Colon (tissue), 2 donors: ENCODE measurements at regions not wholly inside any gene's neighbourhood (a gene's known extent, or its start where the extent isn't known, plus 50 kb on each side); places are given as distances from the start of the nearest gene placed in this dataset.
"Not testable (repeated sequence)": the region's sequence is repeated elsewhere in the genome, so short reads cannot be mapped to it uniquely, and the experiment has no call there.

Experiments used
- FAIRE-seq: peaks from 2 replicates; lab custom pipeline; 2012; peaks lifted over from hg19 to GRCh38; lab: Jason Lieb, UNC
- donor health status: control.
- donor health status: control.

DNA sequence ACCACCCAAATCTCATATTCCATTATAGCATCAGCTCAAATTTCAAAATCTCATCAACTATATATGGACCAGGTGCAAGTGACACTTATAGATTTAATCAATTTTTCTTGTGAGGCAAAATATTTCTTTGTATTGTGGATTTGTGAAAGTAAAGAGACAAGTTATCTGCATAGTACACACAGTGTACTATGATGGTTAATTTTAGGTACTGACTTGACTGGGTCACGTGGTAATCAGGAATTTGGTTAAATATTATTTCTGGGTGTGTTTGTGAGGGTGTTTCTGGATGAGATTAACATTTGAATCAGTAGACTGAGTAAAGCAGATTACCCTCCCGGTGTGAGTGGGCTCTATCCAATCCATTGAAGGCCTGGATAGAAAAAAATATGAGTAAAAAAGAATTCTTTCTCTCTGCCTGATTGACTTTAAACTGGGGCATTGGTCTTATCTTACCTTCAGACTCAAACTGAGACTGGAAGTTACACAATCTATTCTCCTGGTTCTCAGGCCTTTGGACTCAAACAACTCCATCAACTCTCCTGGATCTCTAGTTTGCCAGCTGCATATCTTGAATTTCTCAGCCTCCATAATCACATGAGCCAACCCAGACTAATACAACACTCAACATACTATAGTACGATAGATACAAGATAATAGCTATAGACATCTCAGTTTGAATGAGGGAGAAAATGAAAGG lies 799.9 kb downstream of the NAP1L3 start:
- not testable (repeated sequence) for FAIRE-seq

GRCh38 chrX:92849998-92850397 lies 823.4 kb downstream of the NAP1L3 start:
- FAIRE-seq, result not testable (repeated sequence)

- not testable (repeated sequence) for FAIRE-seq
Measured at GRCh38 chrX:92843920-92844319, 829.5 kb downstream of the NAP1L3 start.

DNA sequence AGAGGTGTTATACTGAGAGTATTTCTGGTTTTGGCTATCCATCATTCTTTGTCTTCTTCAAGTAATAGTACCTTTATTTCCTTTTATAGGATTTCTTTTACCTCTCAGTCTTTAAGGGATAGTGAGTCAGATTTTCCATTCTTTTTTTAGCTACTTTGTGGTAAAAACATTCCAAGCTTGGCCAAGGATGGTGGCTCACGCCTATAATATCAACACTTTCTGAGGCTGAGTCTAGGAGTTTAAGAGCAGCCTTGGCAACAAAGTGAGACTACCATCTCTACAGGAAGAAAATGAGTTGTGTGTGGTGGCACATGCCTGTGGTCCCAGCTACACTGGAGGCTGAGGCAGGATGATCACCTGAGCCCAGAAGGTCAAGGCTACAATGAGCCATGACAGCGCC lies 840.6 kb downstream of the NAP1L3 start:
- peak; percentile 73 for FAIRE-seq

- not testable (repeated sequence) for FAIRE-seq
Measured at GRCh38 chrX:92830083-92830482, 843.3 kb downstream of the NAP1L3 start.

GRCh38 chrX:92821580-92822152 lies 851.7 kb downstream of the NAP1L3 start:
- FAIRE-seq, result not testable (repeated sequence)

DNA sequence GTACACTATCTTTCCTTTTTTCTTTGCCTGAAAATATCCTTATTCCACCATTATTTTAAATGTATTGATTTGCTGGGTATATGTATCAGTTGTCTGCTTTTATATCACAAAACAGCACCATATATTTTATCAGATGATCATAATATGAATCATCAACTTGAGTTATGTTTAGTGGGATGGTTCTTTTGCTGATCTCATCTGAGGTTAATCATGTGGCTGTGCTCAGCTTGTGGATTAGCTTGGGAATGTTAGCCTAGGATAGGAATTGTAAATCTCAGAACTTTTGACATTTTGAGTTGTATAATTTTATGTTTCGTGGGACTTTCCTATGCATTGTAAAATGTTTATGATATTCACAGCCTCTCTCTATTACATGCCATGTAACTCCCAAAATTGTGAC lies 881.3 kb downstream of the NAP1L3 start:
- FAIRE-seq, result peak; percentile 89

DNA sequence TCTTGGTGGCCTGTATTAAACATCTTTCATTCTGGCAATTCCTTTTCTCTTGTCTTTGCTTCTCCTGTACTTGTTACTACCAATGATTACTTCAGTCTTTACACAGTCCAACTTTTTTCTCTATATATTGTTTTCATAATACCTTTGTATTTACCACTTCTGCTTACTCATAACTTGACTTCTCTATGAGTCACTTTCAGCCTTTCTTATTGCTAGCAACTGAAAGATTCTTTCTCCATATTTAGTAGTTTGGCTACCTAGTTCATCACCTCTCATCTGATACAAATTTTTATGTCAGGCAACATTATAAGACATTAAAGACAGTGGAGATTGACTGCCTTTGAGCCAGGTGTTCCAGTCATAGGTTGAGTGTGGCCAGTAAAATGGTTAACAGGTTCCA lies 893.3 kb downstream of the NAP1L3 start:
- not testable (repeated sequence) for FAIRE-seq

DNA sequence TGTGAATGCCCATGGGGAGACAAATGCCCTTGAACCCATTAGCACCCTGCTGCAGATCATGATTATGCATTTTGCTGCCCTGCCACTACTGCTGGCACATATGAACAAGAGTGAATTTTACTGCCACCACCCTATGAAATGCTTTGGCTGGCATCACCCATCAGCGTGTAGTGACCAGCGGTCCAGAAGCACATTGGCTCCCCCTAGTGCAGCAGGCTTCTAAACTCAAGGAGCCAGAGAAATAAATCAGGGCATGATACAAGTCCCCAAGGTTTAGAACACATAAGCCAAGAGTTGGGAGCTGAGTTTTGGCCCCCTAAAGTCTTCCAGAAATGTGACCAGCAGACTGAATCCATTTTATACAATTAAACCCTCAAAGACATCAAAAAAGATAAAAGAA lies 899.4 kb downstream of the NAP1L3 start:
- FAIRE-seq, result not testable (repeated sequence)

DNA sequence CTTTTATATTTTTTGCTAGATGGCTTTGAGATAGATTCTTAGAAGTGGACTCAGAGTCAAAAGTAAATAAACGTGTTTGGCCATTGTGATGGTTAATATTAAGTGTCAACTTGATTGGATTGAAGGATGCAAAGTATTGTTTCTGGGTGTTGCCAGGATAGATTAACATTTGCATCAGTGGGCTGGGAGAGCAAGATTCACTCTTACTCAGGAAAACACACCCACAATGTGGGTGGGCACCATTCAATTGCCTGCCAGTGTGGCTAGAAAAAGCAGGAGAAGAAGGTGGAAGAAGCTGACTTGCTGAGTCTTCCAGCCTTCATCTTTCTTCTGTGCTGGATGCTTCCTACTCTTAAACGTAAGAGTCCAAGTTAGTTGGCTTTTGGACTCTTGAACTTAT lies 912.4 kb downstream of the NAP1L3 start:
- FAIRE-seq, result not testable (repeated sequence)
